ENCODE measurements at regions not wholly inside any gene's neighbourhood (a gene's known extent, or its start where the extent isn't known, plus 50 kb on each side); places are given as distances from the start of the nearest gene placed in this dataset.

DNA sequence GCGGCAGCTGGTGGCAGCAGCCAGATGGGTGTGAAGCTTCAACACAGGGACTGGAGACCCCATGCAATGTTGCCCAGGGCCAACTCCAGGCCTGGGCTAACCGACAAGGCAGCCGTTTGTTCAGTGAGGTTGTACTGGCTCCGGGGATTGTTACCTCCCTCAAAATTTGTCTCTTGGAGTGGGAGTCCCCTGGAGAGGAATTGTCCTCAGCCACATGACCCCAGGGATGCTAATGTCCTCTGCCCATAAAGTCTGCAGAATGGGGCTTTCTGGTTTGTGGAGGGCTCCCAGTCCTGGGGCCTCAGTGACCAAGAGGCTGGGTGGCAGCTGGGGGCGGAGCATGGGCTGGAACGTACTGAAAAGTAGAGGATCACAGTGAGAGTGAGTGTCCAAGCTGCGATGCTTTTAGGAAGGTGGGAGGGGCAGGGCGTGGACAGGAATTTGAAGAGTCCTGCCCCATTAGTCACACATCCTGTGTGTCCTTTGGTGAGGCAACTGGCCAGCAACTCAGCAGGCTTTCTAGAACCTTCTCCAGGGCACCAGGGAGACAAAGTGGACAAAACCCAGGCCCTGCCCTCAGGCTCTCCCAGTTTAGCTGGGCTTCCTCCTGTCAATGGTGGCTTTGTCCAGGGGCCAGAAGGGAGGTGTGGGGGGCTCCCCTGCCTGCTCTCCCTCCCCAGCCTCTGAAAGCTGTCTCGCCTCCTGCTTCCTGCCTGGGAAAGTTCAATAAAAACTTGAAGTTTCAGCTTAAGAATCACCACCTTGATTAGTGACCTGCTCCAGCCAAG is 114.0 kb downstream of the NSG2 start:
- H3K4me3 Mint-ChIP-seq, result no peak overlapping the region
- H3K9me3 Mint-ChIP-seq, result peaks cover 2 to 22% (median 7%) of the 10 kb centered on the region in 6 donors
- no peak overlapping the region for H3K27ac Mint-ChIP-seq
- no peak for DNase-seq
- H3K27me3 Mint-ChIP-seq (ENCODE audit: low read depth in 3 of 3), result peaks cover 2 to 8% (median 4%) of the 10 kb centered on the region in 3 donors
- no peaks in the 10 kb centered on the region for H3K36me3 Mint-ChIP-seq
- no peaks in the 10 kb centered on the region for H3K4me1 Mint-ChIP-seq

DNA sequence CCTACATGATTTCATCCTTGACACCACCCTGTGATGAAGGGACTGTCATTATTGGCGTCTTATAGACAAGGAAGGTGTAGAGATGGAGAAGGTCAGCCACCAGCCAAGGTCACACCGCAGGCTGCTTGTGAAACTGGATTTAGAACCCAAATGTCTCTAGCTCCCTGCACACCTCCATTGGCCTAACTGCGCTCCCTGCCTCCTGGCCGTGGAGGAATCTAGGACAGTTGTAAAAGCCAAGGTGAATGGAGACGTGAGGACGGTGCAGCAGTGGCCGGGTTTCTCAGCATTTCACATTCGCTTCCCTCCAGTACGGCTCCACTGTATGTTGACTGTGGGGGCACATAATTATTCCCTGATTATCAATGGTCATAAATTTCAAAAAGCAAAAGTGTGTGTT is 119.9 kb downstream of the NSG2 start:
- no peaks in the 10 kb centered on the region for H3K36me3 Mint-ChIP-seq
- no peak overlapping the region for H3K27ac Mint-ChIP-seq
- H3K9me3 Mint-ChIP-seq, result no peaks in the 10 kb centered on the region
- H3K27me3 Mint-ChIP-seq (ENCODE audit: low read depth in 3 of 3), result peaks cover 2 to 8% (median 3%) of the 10 kb centered on the region in 3 donors
- no peak for DNase-seq
- H3K4me3 Mint-ChIP-seq, result no peak overlapping the region
- no peaks in the 10 kb centered on the region for H3K4me1 Mint-ChIP-seq

DNA sequence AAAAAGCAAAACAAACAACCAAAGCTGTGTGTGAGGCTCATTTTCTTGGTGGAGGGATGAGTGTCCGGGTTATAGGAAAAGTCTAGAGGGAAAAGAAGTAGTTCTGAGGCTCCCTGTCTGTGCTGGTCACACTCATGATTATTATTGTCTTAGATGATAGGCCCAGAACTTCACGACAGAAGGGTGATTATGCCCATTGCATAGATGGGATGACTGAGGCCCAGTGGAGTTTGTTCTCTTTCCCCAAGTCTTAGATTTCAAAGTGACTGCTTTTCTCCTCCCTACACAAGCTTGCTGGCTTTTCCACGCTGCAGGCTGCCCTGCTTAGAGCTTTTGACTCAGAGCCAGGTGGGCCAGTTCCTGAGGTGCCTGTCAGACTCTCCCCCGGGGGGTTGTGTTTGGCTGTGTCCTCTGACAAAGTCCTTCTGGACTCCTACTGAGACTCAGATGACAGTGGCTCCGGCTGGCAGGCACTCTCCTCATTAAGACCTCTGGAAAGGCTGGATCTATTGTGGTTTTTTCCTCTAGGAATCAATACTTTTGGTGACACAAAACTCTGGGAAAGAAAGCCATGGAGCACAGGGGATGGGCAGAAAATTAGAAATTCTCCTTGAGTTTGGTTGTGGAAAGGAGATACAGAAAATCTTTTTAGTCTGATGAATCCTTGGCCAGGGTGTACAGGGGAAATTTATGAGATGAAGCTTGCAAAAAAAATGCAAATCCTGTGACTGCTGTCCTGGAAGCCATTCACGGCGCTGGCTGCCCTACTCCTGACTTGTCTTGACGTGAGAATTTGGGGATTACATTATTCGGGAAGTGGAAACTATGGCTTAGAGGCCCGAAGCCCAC is 120.9 kb downstream of the NSG2 start:
- no peak for DNase-seq
- Mint-ChIP-seq H3K27ac (no peak overlapping the region), H3K4me1 (no peaks in the 10 kb centered on the region), H3K27me3 (ENCODE audit: low read depth in 3 of 3) (peaks cover 2 to 6% (median 3%) of the 10 kb centered on the region in 3 donors), H3K4me3 (no peak overlapping the region), H3K9me3 (no peaks in the 10 kb centered on the region), H3K36me3 (no peaks in the 10 kb centered on the region)

DNA sequence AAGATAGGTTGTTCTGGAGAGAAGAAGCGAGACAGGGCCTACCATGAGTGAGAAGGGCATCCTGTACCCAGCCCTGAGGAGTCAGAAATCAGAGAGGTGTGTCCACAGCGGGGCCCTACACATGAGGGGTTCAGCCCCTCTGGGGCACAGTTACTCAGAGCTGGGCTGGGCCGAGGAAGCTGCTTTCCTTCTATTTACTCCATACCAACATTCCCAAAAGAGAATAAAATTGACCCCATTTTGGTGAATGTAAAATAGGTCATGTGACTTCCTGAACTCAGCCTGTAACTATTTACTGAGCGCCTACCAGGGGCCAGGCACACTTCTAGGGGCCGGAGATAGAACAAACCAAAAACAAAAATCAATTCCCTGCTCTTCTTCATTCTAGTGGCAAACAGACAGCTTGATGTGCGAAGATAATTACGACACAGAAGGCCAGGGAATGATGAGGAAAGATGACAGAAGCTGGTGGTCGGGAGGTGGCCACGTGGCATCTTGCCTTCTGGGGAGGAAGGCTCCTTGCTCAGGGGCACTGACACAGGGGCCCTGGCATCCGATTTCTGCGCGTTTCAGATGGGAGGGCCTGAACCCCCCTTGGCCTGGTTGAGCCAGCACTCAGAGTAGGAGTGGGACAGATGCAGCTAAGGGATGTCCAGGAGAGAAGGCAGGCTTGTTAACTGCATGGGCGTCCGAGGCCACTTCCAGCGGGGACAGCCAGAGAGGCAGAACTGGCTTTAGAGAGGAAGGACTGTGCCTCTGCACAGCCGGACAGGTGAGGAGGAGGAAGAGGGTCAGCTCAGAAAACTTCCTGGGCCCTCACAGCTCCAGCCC is 121.8 kb downstream of the NSG2 start:
- no peak for DNase-seq
- Mint-ChIP-seq H3K36me3 (no peaks in the 10 kb centered on the region), H3K9me3 (no peaks in the 10 kb centered on the region), H3K27me3 (ENCODE audit: low read depth in 3 of 3) (peaks cover 1 to 8% (median 2%) of the 10 kb centered on the region in 3 donors), H3K27ac (no peak overlapping the region), H3K4me1 (no peaks in the 10 kb centered on the region), H3K4me3 (no peak overlapping the region)

DNA sequence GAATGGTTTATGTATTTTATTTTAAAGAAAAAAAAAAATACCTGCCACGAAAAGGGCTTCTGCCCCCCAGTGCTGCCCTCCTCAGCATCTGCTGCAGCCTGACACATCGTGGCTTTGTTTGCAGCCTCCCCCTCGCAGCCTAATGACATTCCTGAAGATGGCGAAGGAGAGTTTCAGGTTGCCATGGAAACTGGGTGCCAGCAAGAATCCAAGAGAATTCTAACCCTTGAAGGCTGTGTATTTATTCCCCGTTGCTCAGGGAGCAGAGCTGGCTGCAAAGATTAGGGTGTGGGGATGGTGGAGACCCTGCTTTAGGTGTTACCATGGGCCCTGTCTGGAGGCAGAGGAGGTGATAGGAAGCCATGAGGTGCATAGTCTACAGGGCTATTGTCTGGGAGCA is 126.6 kb downstream of the NSG2 start:
- Mint-ChIP-seq H3K4me3 (no peak overlapping the region), H3K9me3 (no peaks in the 10 kb centered on the region), H3K27me3 (ENCODE audit: low read depth in 3 of 3) (peaks cover 4 to 8% (median 7%) of the 10 kb centered on the region in 3 donors), H3K27ac (no peak overlapping the region), H3K4me1 (no peaks in the 10 kb centered on the region), H3K36me3 (no peaks in the 10 kb centered on the region)
- DNase-seq, result no peak

DNA sequence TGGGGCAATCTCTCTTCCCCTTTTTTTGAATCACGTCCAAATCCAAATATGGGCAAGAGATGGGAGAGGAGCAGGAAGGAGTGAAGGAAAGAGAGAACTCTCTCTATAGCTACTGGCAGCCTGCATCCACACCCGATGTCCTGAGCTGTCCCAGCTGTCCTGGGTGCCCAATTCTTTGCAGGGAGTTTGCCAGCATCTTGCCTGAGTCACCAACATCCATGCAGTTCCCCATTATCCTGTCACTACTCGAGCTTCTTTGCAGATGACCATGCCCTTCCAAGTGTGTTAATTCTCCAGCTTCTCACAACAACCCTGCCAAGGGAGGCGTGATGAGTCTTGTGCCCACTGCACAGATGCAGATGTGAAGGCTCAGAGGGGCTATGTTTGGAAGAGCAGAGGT is 127.1 kb downstream of the NSG2 start:
- no peak for DNase-seq
- peaks cover 2 to 8% (median 7%) of the 10 kb centered on the region in 3 donors for H3K27me3 Mint-ChIP-seq (ENCODE audit: low read depth in 3 of 3)
- H3K36me3 Mint-ChIP-seq, result no peaks in the 10 kb centered on the region
- H3K4me1 Mint-ChIP-seq, result no peaks in the 10 kb centered on the region
- H3K4me3 Mint-ChIP-seq, result no peak overlapping the region
- H3K27ac Mint-ChIP-seq, result no peak overlapping the region
- H3K9me3 Mint-ChIP-seq, result no peaks in the 10 kb centered on the region

DNA sequence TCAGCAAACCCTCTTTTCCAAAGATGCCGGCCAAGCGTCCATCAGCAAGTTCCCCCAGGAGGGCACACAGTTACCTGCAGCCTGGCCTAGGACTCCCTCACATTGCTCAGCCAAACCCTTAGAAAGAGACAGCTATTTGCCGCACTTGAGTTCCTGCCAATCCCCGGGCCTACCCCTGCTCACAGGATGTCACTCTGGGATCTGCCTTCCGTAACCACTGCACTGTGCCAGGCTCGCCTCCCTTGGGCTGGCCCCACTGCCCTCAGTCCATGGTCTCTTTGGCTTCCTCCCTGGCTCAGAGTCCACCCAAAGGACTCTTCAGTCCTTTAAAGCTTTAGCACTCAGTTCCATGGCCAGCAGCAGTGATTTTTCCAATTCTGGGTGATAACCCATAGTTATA is 128.3 kb downstream of the NSG2 start:
- Mint-ChIP-seq H3K4me1 (no peaks in the 10 kb centered on the region), H3K36me3 (no peaks in the 10 kb centered on the region), H3K9me3 (no peaks in the 10 kb centered on the region), H3K27me3 (ENCODE audit: low read depth in 3 of 3) (peaks cover 2 to 6% (median 5%) of the 10 kb centered on the region in 3 donors), H3K4me3 (no peak overlapping the region), H3K27ac (no peak overlapping the region)
- DNase-seq, result no peak

DNA sequence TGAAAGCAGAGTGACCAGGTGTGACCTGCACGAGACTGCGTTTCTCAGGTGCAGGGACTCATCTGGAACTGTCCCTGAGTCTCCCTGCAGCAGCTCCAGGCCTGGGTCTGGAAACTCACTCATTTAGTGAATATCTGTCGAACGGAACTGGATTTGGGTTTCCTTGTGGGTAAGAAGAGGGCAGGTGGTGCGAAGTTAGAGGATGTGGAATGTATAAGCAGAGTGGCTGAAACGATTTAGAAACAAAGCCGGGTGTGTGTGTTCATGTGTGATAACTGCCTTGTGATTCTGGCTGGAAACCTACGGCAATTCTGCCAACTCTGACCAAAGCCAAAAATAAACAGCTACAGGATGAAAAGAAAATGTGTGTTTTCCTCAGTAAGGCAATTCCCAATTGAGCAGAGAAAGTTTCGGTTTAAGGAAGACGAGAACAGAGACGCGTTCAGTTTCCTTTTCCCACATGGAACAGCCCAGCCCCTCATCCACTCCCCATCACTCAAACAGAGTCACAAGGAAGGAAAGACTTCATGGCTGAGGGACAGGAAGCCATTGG is 130.3 kb downstream of the NSG2 start:
- H3K27ac Mint-ChIP-seq, result no peak overlapping the region
- peaks cover 1 to 6% (median 2%) of the 10 kb centered on the region in 3 donors for H3K27me3 Mint-ChIP-seq (ENCODE audit: low read depth in 3 of 3)
- H3K36me3 Mint-ChIP-seq, result no peaks in the 10 kb centered on the region
- H3K4me3 Mint-ChIP-seq, result no peak overlapping the region
- no peak for DNase-seq
- H3K9me3 Mint-ChIP-seq, result no peaks in the 10 kb centered on the region
- no peaks in the 10 kb centered on the region for H3K4me1 Mint-ChIP-seq

DNA sequence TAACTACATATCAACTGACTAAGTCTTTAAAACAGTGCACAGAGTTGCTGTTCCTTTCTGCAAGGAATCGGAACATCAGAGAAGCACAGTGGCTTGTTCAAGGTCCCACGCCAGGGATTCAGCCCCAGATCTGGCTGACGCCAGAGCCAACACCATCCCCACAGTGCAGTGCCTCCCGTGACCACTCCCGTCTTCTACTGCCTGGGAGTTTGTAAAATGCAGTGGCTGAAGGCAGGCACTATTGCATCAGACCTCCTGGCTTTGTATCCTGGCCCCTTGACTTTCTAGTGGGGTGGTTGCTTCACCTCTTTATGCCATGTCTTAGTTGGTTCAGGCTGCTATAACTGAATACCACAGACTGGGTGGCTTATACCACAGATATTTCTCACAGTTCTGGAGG is 131.0 kb downstream of the NSG2 start:
- no peak for DNase-seq
- Mint-ChIP-seq H3K27me3 (ENCODE audit: low read depth in 3 of 3) (peaks cover 1 to 6% (median 2%) of the 10 kb centered on the region in 3 donors), H3K4me3 (no peak overlapping the region), H3K4me1 (no peaks in the 10 kb centered on the region), H3K9me3 (no peaks in the 10 kb centered on the region), H3K27ac (no peak overlapping the region), H3K36me3 (no peaks in the 10 kb centered on the region)

DNA sequence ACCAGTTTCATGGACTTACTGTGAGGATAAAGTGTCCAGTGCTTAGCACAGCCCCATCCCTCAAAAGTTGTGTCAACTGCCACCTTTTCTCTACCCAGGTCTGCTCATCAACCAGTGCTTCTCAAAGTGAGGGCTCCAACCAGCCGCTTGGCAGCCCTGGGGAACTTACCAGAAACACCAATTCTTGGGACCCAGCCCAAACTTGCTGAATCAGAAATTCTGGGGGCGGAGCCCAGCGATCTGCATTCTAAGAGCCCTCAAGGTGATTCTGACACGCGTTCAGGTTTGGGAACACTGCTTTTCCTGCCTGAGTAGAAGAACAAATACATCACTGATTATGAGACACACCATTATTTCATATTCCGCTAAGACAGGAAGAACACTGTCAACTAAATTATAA is 132.0 kb downstream of the NSG2 start:
- DNase-seq, result no peak
- Mint-ChIP-seq H3K9me3 (no peaks in the 10 kb centered on the region), H3K27ac (no peak overlapping the region), H3K4me3 (no peak overlapping the region), H3K36me3 (no peaks in the 10 kb centered on the region), H3K4me1 (no peaks in the 10 kb centered on the region), H3K27me3 (ENCODE audit: low read depth in 3 of 3) (peaks cover 0 to 6% (median 2%) of the 10 kb centered on the region in 3 donors)

DNA sequence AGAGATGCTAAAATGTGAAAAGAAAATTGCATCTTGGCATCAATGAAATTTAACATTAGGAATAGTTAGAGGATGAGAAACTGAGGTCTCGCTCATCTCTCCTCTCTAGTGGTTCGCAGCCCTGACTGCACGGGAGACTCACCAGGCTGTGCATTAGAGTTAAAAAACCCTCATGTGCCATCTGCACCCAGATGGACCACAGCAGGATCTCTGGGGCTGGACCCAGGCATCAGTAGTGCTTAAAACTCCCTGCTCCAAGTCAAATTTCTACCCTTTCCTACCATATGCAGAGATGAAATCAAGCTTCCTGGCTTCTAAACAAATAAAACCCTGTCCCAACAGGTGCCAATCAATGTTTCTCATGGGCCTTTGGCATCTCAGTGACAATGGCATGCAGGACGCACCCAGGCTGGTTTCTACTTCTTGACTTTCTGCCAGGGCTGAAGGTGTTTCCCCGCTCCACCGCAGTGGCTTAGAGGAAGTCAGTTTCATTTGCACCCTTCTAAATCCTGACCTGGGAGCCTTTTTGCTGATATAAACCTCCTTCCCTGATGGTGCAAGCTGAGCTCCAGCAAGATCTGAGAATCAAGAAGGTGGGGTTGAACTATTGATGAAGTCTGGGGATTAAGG is 132.6 kb downstream of the NSG2 start:
- H3K27me3 Mint-ChIP-seq (ENCODE audit: low read depth in 3 of 3), result peaks cover 0 to 6% (median 4%) of the 10 kb centered on the region in 3 donors
- no peak overlapping the region for H3K27ac Mint-ChIP-seq
- H3K4me3 Mint-ChIP-seq, result no peak overlapping the region
- H3K36me3 Mint-ChIP-seq, result no peaks in the 10 kb centered on the region
- DNase-seq, result no peak
- H3K9me3 Mint-ChIP-seq, result no peaks in the 10 kb centered on the region
- no peaks in the 10 kb centered on the region for H3K4me1 Mint-ChIP-seq

DNA sequence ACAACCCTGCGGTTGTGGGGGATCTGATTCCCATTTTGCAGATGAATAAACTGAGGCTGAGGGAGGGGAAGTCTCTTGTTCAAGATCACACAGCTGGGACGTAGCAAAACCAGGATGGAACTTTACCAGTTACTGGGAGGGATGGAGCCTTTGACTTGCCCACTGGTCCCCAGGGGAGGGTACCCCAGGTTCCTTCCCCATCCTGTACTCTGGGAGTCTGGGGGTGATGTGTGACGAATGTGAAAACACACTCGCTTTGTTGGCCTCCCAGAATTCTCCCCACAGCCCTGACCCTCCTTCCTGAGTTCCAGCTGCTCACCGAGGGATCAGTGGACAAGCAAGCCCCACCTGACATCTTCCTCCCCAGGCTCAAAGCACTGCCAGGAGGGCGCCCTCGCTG is 135.1 kb downstream of the NSG2 start:
- DNase-seq, result no peak
- Mint-ChIP-seq H3K27ac (no peak overlapping the region), H3K36me3 (no peaks in the 10 kb centered on the region), H3K9me3 (peaks cover 0 to 4% (median 0%) of the 10 kb centered on the region in 6 donors), H3K4me3 (no peak overlapping the region), H3K4me1 (no peaks in the 10 kb centered on the region), H3K27me3 (ENCODE audit: low read depth in 3 of 3) (peaks cover 0 to 4% (median 2%) of the 10 kb centered on the region in 3 donors)

DNA sequence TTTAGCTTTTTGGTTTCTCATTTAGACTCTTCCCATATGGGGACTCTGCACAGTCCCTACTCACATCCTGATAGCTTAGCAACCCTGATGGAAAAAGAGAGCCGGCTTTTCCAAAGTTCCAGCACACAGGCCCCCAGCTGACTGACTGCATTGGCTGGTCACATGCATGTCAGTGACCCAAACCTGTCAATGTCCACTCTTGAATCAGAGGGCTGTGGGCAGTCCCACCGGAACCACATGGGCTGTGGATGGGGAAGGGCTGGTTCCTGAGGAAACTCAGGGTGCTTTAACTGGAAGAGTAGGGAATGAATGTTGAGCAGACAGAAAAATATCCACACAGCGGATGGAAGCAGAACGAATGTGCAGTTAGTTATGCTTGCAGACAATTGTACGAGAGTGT is 136.6 kb downstream of the NSG2 start:
- no peak for DNase-seq

More for the DNA sequence above, 136.6 kb downstream of the NSG2 start:
- Mint-ChIP-seq H3K4me3 (no peak overlapping the region), H3K27me3 (ENCODE audit: low read depth in 3 of 3) (peaks cover 0 to 2% (median 0%) of the 10 kb centered on the region in 3 donors), H3K4me1 (no peaks in the 10 kb centered on the region), H3K27ac (no peak overlapping the region), H3K36me3 (no peaks in the 10 kb centered on the region), H3K9me3 (peaks cover 0 to 4% (median 0%) of the 10 kb centered on the region in 6 donors)

All from immature natural killer cell (primary cell).